Neural cell (in vitro differentiated cells): ENCODE measurements at regions not wholly inside any gene's neighbourhood (a gene's known extent, or its start where the extent isn't known, plus 50 kb on each side); places are given as distances from the start of the nearest gene placed in this dataset.

ENCODE experiments used
- H2AFZ ChIP-seq: fragments of 200-600, 300-800 bp; sonication (generic), shearing (Covaris generic); 2 replicates; pipeline ENCODE4 v1.6.0; 2014; ENCODE audit warnings: low read depth, mild to moderate bottlenecking, antibody characterized with exemption, low read length, moderate library complexity
- H3F3A ChIP-seq: fragments of 200-600 bp; shearing (Covaris generic); 2 replicates; pipeline ENCODE4 v1.6.1; 2016; ENCODE audit warnings: mild to moderate bottlenecking, moderate library complexity, mixed read lengths, antibody characterized with exemption, low read length; ENCODE audit not compliant: insufficient read depth, poor library complexity, severe bottlenecking
- H3K27ac ChIP-seq: fragments of 200-600, 300-800 bp; sonication (generic), shearing (Covaris generic); 2 replicates; pipeline ENCODE4 v1.5.1; 2014; ENCODE audit warnings: mild to moderate bottlenecking, low read length, moderate library complexity
- H3K27me3 ChIP-seq: fragments of 300-800, 200-600 bp; sonication (generic), shearing (Covaris generic); 2 replicates; pipeline ENCODE4 v1.6.0; 2014; ENCODE audit warnings: mild to moderate bottlenecking, low read depth, low read length, moderate library complexity; ENCODE audit not compliant: insufficient read depth
- H3K36me3 ChIP-seq: fragments of 300-800, 200-600 bp; sonication (generic), shearing (Covaris generic); 2 replicates; pipeline ENCODE4 v1.5.1; 2014; ENCODE audit warnings: mild to moderate bottlenecking, antibody characterized with exemption, low read length, moderate library complexity; ENCODE audit not compliant: insufficient read depth
- H3K4me2 ChIP-seq: fragments of 300-800, 200-600 bp; sonication (generic), shearing (Covaris generic); 2 replicates; pipeline ENCODE4 v1.6.0; 2014; ENCODE audit warnings: mild to moderate bottlenecking, low read length
- H3K4me3 ChIP-seq: fragments of 300-800, 200-600 bp; sonication (generic), shearing (Covaris generic); 2 replicates; pipeline ENCODE4 v1.5.1; 2014; ENCODE audit warnings: mild to moderate bottlenecking, low read length, moderate library complexity
- H3K79me2 ChIP-seq: fragments of 200-600 bp; shearing (Covaris generic); replicated peaks from 2 replicates; pipeline ENCODE4 v1.6.0; 2014; ENCODE audit warnings: mild to moderate bottlenecking, low read length, moderate library complexity; ENCODE audit not compliant: insufficient read depth
- H3K9ac ChIP-seq: fragments of 300-800, 200-600 bp; sonication (generic), shearing (Covaris generic); 2 replicates; pipeline ENCODE4 v1.6.1; 2016; ENCODE audit warnings: mild to moderate bottlenecking, low read length, mixed read lengths
- H3K9me2 ChIP-seq: fragments of 200-600 bp; shearing (Covaris generic); 2 replicates; pipeline ENCODE4 v1.6.1; 2016; ENCODE audit warnings: mild to moderate bottlenecking, low read length, mixed read lengths; ENCODE audit not compliant: insufficient read depth
- H3K9me3 ChIP-seq: fragments of 200-600, 300-800 bp; sonication (generic), shearing (Covaris generic); 2 replicates; pipeline ENCODE4 v1.6.1; 2016; ENCODE audit warnings: mild to moderate bottlenecking, mixed run types, low read length, moderate library complexity, mixed read lengths
- H4K20me1 ChIP-seq: fragments of 200-600 bp; shearing (Covaris generic); 2 replicates; pipeline ENCODE4 v1.6.1; 2016; ENCODE audit warnings: mild to moderate bottlenecking, mixed run types; ENCODE audit not compliant: insufficient read depth
- CTCF ChIP-seq: fragments of 450-650 bp; IDR thresholded peaks from 2 replicates; pipeline ENCODE4 v1.5.1; 2014; ENCODE audit warnings: antibody characterized with exemption, mild to moderate bottlenecking, moderate library complexity; ENCODE audit not compliant: poor library complexity, severe bottlenecking
- EP300 ChIP-seq: fragments of 450-650 bp; conservative IDR thresholded peaks from 2 replicates; pipeline ENCODE4 v1.6.1; 2014; ENCODE audit warnings: antibody characterized with exemption, mild to moderate bottlenecking, moderate library complexity; ENCODE audit not compliant: poor library complexity, severe bottlenecking
- EZH2 ChIP-seq: fragments of 200-600, 300-800 bp; shearing (Covaris generic), sonication (generic); IDR thresholded peaks from 2 replicates; pipeline ENCODE4 v1.6.1; 2014; ENCODE audit warnings: antibody characterized with exemption, low read length, borderline replicate concordance, mild to moderate bottlenecking; ENCODE audit not compliant: insufficient read depth, poor library complexity, severe bottlenecking
- MXI1 ChIP-seq: fragments of 450-650 bp; conservative IDR thresholded peaks from 2 replicates; pipeline ENCODE4 v1.6.1; 2014; ENCODE audit warnings: antibody characterized with exemption, mild to moderate bottlenecking; ENCODE audit not compliant: poor library complexity, severe bottlenecking
- POLR2AphosphoS5 ChIP-seq: IDR thresholded peaks from 2 replicates; pipeline ENCODE4 v1.6.1; 2012
- RAD21 ChIP-seq: fragments of 450-650 bp; conservative IDR thresholded peaks from 2 replicates; pipeline ENCODE4 v1.6.1; 2014; ENCODE audit warnings: antibody characterized with exemption, mild to moderate bottlenecking, moderate library complexity
- REST ChIP-seq: IDR thresholded peaks from 2 replicates; pipeline ENCODE4 v1.6.1; 2012; ENCODE audit warnings: borderline replicate concordance
- SMC3 ChIP-seq: fragments of 450-650 bp; conservative IDR thresholded peaks from 2 replicates; pipeline ENCODE4 v1.6.1; 2014; ENCODE audit warnings: antibody characterized with exemption, mild to moderate bottlenecking, moderate library complexity; ENCODE audit not compliant: poor library complexity
- TAF1 ChIP-seq: IDR thresholded peaks from 2 replicates; pipeline ENCODE4 v1.6.1; 2012; ENCODE audit warnings: low read depth

GRCh38 chr17:33968350-33969044 lies 286.6 kb upstream of the CCL2 start:
- TF ChIP-seq TAF1 (no peak), EP300 (no peak), CTCF (no peak), EZH2 (no peak), MXI1 (no peak), RAD21 (no peak), POLR2AphosphoS5 (no peak), SMC3 (no peak)
- Histone ChIP-seq H3K27ac (no peak overlapping the region), H3F3A (no peaks in the 10 kb centered on the region), H4K20me1 (no peaks in the 10 kb centered on the region), H3K9me2 (no peaks in the 10 kb centered on the region), H3K9me3 (no peaks in the 10 kb centered on the region), H2AFZ (no peak overlapping the region), H3K4me2 (no peak overlapping the region), H3K9ac (no peak overlapping the region), H3K4me3 (no peak overlapping the region), H3K36me3 (no peaks in the 10 kb centered on the region), H3K27me3 (no peaks in the 10 kb centered on the region), H3K79me2 (no peaks in the 10 kb centered on the region)

GRCh38 chr17:33970279-33970678 lies 284.8 kb upstream of the CCL2 start:
- TF ChIP-seq EP300 = no peak
- no peak for TF ChIP-seq POLR2AphosphoS5
- TF ChIP-seq RAD21 = no peak
- TF ChIP-seq CTCF = no peak
- H3K27ac ChIP-seq = no peak overlapping the region
- no peaks in the 10 kb centered on the region for H3K79me2 ChIP-seq
- H3K27me3 ChIP-seq = no peaks in the 10 kb centered on the region
- no peak overlapping the region for H3K9ac ChIP-seq
- no peaks in the 10 kb centered on the region for H3K36me3 ChIP-seq
- no peaks in the 10 kb centered on the region for H3K9me3 ChIP-seq
- no peaks in the 10 kb centered on the region for H3K9me2 ChIP-seq
- no peak overlapping the region for H3K4me2 ChIP-seq
- H3K4me3 ChIP-seq = no peak overlapping the region
- H4K20me1 ChIP-seq = no peaks in the 10 kb centered on the region
- H3F3A ChIP-seq = no peaks in the 10 kb centered on the region
- no peak overlapping the region for H2AFZ ChIP-seq

GRCh38 chr17:33972763-33973162 lies 282.3 kb upstream of the CCL2 start:
- Histone ChIP-seq H2AFZ (no peak overlapping the region), H3K27me3 (no peaks in the 10 kb centered on the region), H3K27ac (no peak overlapping the region), H3F3A (no peaks in the 10 kb centered on the region), H3K9me3 (no peaks in the 10 kb centered on the region), H4K20me1 (no peaks in the 10 kb centered on the region), H3K4me2 (no peak overlapping the region), H3K79me2 (no peaks in the 10 kb centered on the region), H3K9me2 (no peaks in the 10 kb centered on the region), H3K36me3 (no peaks in the 10 kb centered on the region), H3K9ac (no peak overlapping the region), H3K4me3 (no peak overlapping the region)
- TF ChIP-seq TAF1 (no peak), POLR2AphosphoS5 (no peak), SMC3 (no peak), EZH2 (no peak), RAD21 (no peak), REST (no peak), MXI1 (no peak), CTCF (no peak), EP300 (no peak)
